PFSK-1 (cell line): ENCODE measurements at regions not wholly inside any gene's neighbourhood (a gene's known extent, or its start where the extent isn't known, plus 50 kb on each side); places are given as distances from the start of the nearest gene placed in this dataset.

Experiments
- FOXP2 ChIP-seq: optimal IDR thresholded peaks from 2 replicates; pipeline ENCODE3; 2011; ENCODE audit warnings: borderline replicate concordance, control low read depth, inconsistent platforms; ENCODE audit not compliant: insufficient read depth; ENCODE audit errors: extremely low read length, extremely low read depth
- POLR2AphosphoS5 ChIP-seq: IDR thresholded peaks from 2 replicates; pipeline ENCODE4 v1.6.1; 2012; ENCODE audit warnings: low read depth, mild to moderate bottlenecking, control low read depth, low read length, moderate library complexity
- REST ChIP-seq, 2 experiments: IDR thresholded peaks; 2 replicates each; pipeline versions ENCODE4 v1.6.1 to v1.8.0; 2011 to 2012; ENCODE audit warnings: low read depth in 2 of 2, low read length in 2 of 2, control low read depth in 1 of 2, inconsistent platforms in 1 of 2, mild to moderate bottlenecking in 1 of 2, moderate library complexity in 1 of 2; ENCODE audit not compliant: insufficient read depth in 1 of 2
- SIN3A ChIP-seq: IDR thresholded peaks from 2 replicates; pipeline ENCODE4 v1.6.1; 2012; ENCODE audit warnings: mild to moderate bottlenecking, low read length, moderate library complexity, borderline replicate concordance; ENCODE audit not compliant: insufficient read depth
- TAF1 ChIP-seq: IDR thresholded peaks from 2 replicates; pipeline ENCODE4 v1.6.1; 2012; ENCODE audit warnings: low read length, control low read depth, borderline replicate concordance; ENCODE audit not compliant: insufficient read depth

- TF ChIP-seq SIN3A, result no peak
- TF ChIP-seq TAF1, result no peak
- no peak for TF ChIP-seq POLR2AphosphoS5
- TF ChIP-seq FOXP2, result no peak
- no peak for TF ChIP-seq REST (IDR thresholded peaks at IDR 0.05; ENCODE audit: insufficient read depth in 1 of 2, low read depth in 2 of 2, low read length in 2 of 2)
These were observed 121.3 kb downstream of the RPLP1 start for GRCh38 chr15:69573815-69574475.

GRCh38 chr15:69574506-69574905, 121.9 kb downstream of the RPLP1 start:
- TF ChIP-seq POLR2AphosphoS5 (no peak), SIN3A (no peak), REST (IDR thresholded peaks at IDR 0.05; ENCODE audit: insufficient read depth in 1 of 2, low read depth in 2 of 2, low read length in 2 of 2) (no peak), FOXP2 (no peak), TAF1 (no peak)

- TF ChIP-seq SIN3A, result no peak
- TF ChIP-seq POLR2AphosphoS5, result no peak
- no peak for TF ChIP-seq REST (IDR thresholded peaks at IDR 0.05; ENCODE audit: insufficient read depth in 1 of 2, low read depth in 2 of 2, low read length in 2 of 2)
- TF ChIP-seq FOXP2, result no peak
These were observed 122.8 kb downstream of the RPLP1 start for GRCh38 chr15:69575387-69575786.

GRCh38 chr15:69576035-69576526, 123.5 kb downstream of the RPLP1 start:
- TF ChIP-seq FOXP2 (no peak), SIN3A (no peak), REST (IDR thresholded peaks at IDR 0.05; ENCODE audit: insufficient read depth in 1 of 2, low read depth in 2 of 2, low read length in 2 of 2) (no peak), POLR2AphosphoS5 (no peak), TAF1 (no peak)

GRCh38 chr15:69576948-69577351, 124.3 kb downstream of the RPLP1 start:
- TF ChIP-seq SIN3A, result no peak
- no peak for TF ChIP-seq TAF1
- no peak for TF ChIP-seq REST (IDR thresholded peaks at IDR 0.05; ENCODE audit: insufficient read depth in 1 of 2, low read depth in 2 of 2, low read length in 2 of 2)
- no peak for TF ChIP-seq FOXP2
- no peak for TF ChIP-seq POLR2AphosphoS5
